AG08396 (cell line): ENCODE measurements at regions not wholly inside any gene's neighbourhood (a gene's known extent, or its start where the extent isn't known, plus 50 kb on each side); places are given as distances from the start of the nearest gene placed in this dataset.
A peak's percentile ranks its signal among the peaks of the same experiment; 100 is the strongest.

Experiments
- DNase-seq: peaks from one replicate; pipeline ENCODE4 v3.0.0; 2012; ENCODE audit warnings: low spot score, mixed read lengths

GRCh38 chr2:150586858-150587257, 99.4 kb upstream of the RND3 start:
- DNase-seq = peak; percentile 53

- no peak for DNase-seq
Measured at GRCh38 chr2:150585221-150585971, 97.9 kb upstream of the RND3 start.

- DNase-seq = no peak
Measured at GRCh38 chr2:150584081-150584480, 96.6 kb upstream of the RND3 start.

GRCh38 chr2:150581717-150582472, 94.4 kb upstream of the RND3 start:
- DNase-seq = no peak

GRCh38 chr2:150578481-150578880, 91.0 kb upstream of the RND3 start:
- no peak for DNase-seq

GRCh38 chr2:150575861-150576260, 88.4 kb upstream of the RND3 start:
- DNase-seq = no peak

GRCh38 chr2:150572961-150573395, 85.5 kb upstream of the RND3 start:
- no peak for DNase-seq

GRCh38 chr2:150572194-150572766, 84.8 kb upstream of the RND3 start:
- no peak for DNase-seq

- DNase-seq = no peak
Measured at GRCh38 chr2:150571121-150571520, 83.7 kb upstream of the RND3 start.

- DNase-seq = peak; percentile 53
Measured at GRCh38 chr2:150570712-150571111, 83.2 kb upstream of the RND3 start.

- DNase-seq = no peak
Measured at GRCh38 chr2:150569761-150570160, 82.3 kb upstream of the RND3 start.

- DNase-seq = no peak
Measured at GRCh38 chr2:150567771-150568301, 80.4 kb upstream of the RND3 start.

GRCh38 chr2:150566289-150566688, 78.8 kb upstream of the RND3 start:
- no peak for DNase-seq

GRCh38 chr2:150561076-150561475, 73.6 kb upstream of the RND3 start:
- no peak for DNase-seq

GRCh38 chr2:150557020-150557600, 69.6 kb upstream of the RND3 start:
- DNase-seq = no peak

- DNase-seq = no peak
Measured at GRCh38 chr2:150555611-150556356, 68.3 kb upstream of the RND3 start.

- no peak for DNase-seq
Measured at GRCh38 chr2:150554046-150554445, 66.6 kb upstream of the RND3 start.

GRCh38 chr2:150552041-150552820, 64.8 kb upstream of the RND3 start:
- no peak for DNase-seq

- no peak for DNase-seq
Measured at GRCh38 chr2:150549381-150549780, 61.9 kb upstream of the RND3 start.

- peak; percentile 37 for DNase-seq
Measured at GRCh38 chr2:150548527-150548926, 61.1 kb upstream of the RND3 start.

- no peak for DNase-seq
Measured at GRCh38 chr2:150545916-150546315, 58.4 kb upstream of the RND3 start.
